PC-3 (cell line): ENCODE measurements at regions not wholly inside any gene's neighbourhood (a gene's known extent, or its start where the extent isn't known, plus 50 kb on each side); places are given as distances from the start of the nearest gene placed in this dataset.

Experiments
- ATAC-seq: fragments of 200-7000 bp; cut with Tn5 transposase; 2 replicates; pipeline ENCODE4 v1.9.1; 2020; ENCODE audit warnings: mild to moderate bottlenecking, moderate library complexity
- BruUV-seq: library from RNA; stranded (reverse); fragments of 400-500 nt; replicated peaks from 2 replicates; lab custom pipeline; 2021; lab: Mats Ljungman, UMichigan
- CTCF ChIA-PET: fragments of 300-600 bp; sonication (Branson Sonifier 250); formaldehyde crosslinking; loops from one replicate; lab custom pipeline; 2022; ENCODE audit warnings: antibody characterized with exemption; lab: Charles Lee
- POLR2A ChIA-PET: fragments of 300-600 bp; sonication (Branson Sonifier 250); formaldehyde crosslinking; loops from one replicate; lab custom pipeline; 2022; ENCODE audit warnings: antibody characterized with exemption; ENCODE audit not compliant: unreplicated experiment; lab: Charles Lee
- DNase-seq: peaks from one replicate; pipeline ENCODE4 v3.0.0-alpha.2; 2015
- H2AFZ ChIP-seq: fragments of 300-600 bp; sonication (generic); 2 replicates; pipeline ENCODE4 v1.6.0; 2016; ENCODE audit warnings: antibody characterized with exemption, low read length
- H3F3A ChIP-seq: fragments of 300-600 bp; sonication (generic); one replicate; pipeline ENCODE4 v1.6.0; 2017; ENCODE audit warnings: antibody characterized with exemption, low read length, control low read depth, mild to moderate bottlenecking; ENCODE audit not compliant: unreplicated experiment
- H3K27ac ChIP-seq: fragments of 300-600 bp; sonication (generic); 2 replicates; pipeline ENCODE4 v1.5.1; 2016; ENCODE audit warnings: mild to moderate bottlenecking, low read length
- H3K27me3 ChIP-seq: fragments of 300-600 bp; sonication (generic); 2 replicates; pipeline ENCODE4 v1.6.1; 2016; ENCODE audit warnings: low read length, mixed read lengths
- H3K36me3 ChIP-seq: fragments of 300-600 bp; sonication (generic); 2 replicates; pipeline ENCODE4 v1.6.1; 2016; ENCODE audit warnings: low read depth, mixed run types, low read length, mixed read lengths
- H3K4me1 ChIP-seq: fragments of 300-600 bp; sonication (generic); 2 replicates; pipeline ENCODE4 v1.5.1; 2016; ENCODE audit warnings: low read length; ENCODE audit not compliant: insufficient read depth
- H3K4me2 ChIP-seq: fragments of 300-600 bp; sonication (generic); 2 replicates; pipeline ENCODE4 v1.6.0; 2016; ENCODE audit warnings: low read length
- H3K4me3 ChIP-seq: fragments of 300-600 bp; sonication (generic); 2 replicates; pipeline ENCODE4 v1.5.1; 2016; ENCODE audit warnings: mild to moderate bottlenecking, low read length, mixed read lengths
- H3K79me2 ChIP-seq: fragments of 300-600 bp; sonication (generic); 2 replicates; pipeline ENCODE4 v1.6.1; 2017; ENCODE audit warnings: low read length, mixed read lengths
- H3K9ac ChIP-seq: fragments of 300-600 bp; sonication (generic); 2 replicates; pipeline ENCODE4 v1.6.0; 2016; ENCODE audit warnings: mild to moderate bottlenecking, low read length
- H3K9me2 ChIP-seq: fragments of 300-600 bp; sonication (generic); replicated peaks from 2 replicates; pipeline ENCODE4 v1.6.1; 2016; ENCODE audit warnings: mixed run types, low read length, mixed read lengths
- H3K9me3 ChIP-seq: fragments of 300-600 bp; sonication (generic); 2 replicates; pipeline ENCODE4 v1.6.1; 2016; ENCODE audit warnings: low read length, mixed read lengths
- H4K20me1 ChIP-seq: fragments of 300-600 bp; sonication (generic); 2 replicates; pipeline ENCODE4 v1.6.1; 2016; ENCODE audit warnings: low read length, mixed read lengths
- EZH2 ChIP-seq: fragments of 300-600 bp; sonication (generic); IDR thresholded peaks from one replicate; pipeline ENCODE4 v1.6.1; 2017; ENCODE audit warnings: antibody characterized with exemption, mild to moderate bottlenecking, low read length; ENCODE audit not compliant: unreplicated experiment
- EZH2phosphoT487 ChIP-seq: fragments of 300-600 bp; sonication (generic); IDR thresholded peaks from 2 replicates; pipeline ENCODE4 v1.6.1; 2018; ENCODE audit warnings: mild to moderate bottlenecking, antibody characterized with exemption, low read length, borderline replicate concordance
- intact Hi-C: fragments of 100-400 bp; cut with micrococcal nuclease; formaldehyde crosslinking; loops from 2 replicates; pipeline ENCODE4 v1.9.0; 2023
- TF ChIP-seq, protein P1 (sequence below): fragments of 300-600 bp; sonication (generic); conservative IDR thresholded peaks from 2 replicates; pipeline ENCODE4 v1.5.1; 2017; ENCODE audit warnings: antibody characterized with exemption, low read depth, mild to moderate bottlenecking, low read length

DNA sequence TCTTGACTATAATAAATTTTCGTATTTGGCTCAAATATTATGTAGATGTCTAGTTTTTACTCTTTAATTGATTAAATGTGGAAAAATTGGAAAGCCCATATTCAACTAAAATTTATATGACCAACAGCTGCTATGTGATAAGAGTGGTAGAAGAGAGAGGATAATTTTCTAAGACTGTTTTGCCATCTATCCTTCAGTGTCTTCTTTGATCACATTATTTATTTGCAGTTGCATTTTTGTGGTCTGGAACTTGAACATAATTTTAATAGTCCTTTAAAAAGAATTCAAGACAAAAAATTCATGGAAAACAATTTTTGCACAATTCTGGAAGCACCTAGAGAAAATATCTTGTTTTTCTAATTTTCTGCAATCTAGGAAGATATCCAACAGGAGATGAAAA lies 213.3 kb upstream of the THBS1 start:
- intact Hi-C loops, result no loop called here
- Histone ChIP-seq H3K4me3 (no peak overlapping the region), H3K4me1 (peaks cover 9% of the 10 kb centered on the region), H3K9ac (no peak overlapping the region), H3K27me3 (no peaks in the 10 kb centered on the region), H3K27ac (no peak overlapping the region), H3F3A (no peaks in the 10 kb centered on the region), H2AFZ (no peak overlapping the region), H4K20me1 (no peaks in the 10 kb centered on the region), H3K36me3 (no peaks in the 10 kb centered on the region), H3K9me3 (no peaks in the 10 kb centered on the region), H3K4me2 (no peak overlapping the region), H3K9me2 (no peaks in the 10 kb centered on the region), H3K79me2 (no peaks in the 10 kb centered on the region)
- DNase-seq, result no peak
- no peak for TF ChIP-seq EZH2
- TF ChIP-seq, protein P1, sequence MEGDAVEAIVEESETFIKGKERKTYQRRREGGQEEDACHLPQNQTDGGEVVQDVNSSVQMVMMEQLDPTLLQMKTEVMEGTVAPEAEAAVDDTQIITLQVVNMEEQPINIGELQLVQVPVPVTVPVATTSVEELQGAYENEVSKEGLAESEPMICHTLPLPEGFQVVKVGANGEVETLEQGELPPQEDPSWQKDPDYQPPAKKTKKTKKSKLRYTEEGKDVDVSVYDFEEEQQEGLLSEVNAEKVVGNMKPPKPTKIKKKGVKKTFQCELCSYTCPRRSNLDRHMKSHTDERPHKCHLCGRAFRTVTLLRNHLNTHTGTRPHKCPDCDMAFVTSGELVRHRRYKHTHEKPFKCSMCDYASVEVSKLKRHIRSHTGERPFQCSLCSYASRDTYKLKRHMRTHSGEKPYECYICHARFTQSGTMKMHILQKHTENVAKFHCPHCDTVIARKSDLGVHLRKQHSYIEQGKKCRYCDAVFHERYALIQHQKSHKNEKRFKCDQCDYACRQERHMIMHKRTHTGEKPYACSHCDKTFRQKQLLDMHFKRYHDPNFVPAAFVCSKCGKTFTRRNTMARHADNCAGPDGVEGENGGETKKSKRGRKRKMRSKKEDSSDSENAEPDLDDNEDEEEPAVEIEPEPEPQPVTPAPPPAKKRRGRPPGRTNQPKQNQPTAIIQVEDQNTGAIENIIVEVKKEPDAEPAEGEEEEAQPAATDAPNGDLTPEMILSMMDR, result no peak
- no peak for TF ChIP-seq EZH2phosphoT487
- BruUV-seq, result no TSS peak
- POLR2A ChIA-PET, result no interaction called here
- CTCF ChIA-PET, result no interaction called here
- ATAC-seq, result no peak

DNA sequence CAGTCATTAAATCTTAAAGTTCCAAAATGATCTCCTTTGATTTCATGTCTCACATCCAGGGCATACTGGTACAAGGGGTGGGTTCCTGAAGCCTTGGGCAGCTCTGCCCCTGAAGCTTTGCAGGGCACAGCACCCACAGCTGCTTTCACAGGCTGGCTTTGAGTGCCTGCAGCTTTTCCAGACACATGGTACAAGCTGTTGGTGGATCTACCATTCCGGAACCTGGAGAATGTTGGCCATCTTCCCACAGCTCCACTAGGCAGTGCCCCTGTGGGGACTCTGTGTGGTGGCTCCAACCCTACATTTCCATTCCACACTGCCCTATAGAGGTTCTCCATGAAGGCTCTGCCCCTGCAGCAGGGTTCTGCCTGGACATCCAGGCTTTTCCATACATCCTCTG lies 211.1 kb upstream of the THBS1 start:
- no TSS peak for BruUV-seq
- Histone ChIP-seq H3K9me3 (no peaks in the 10 kb centered on the region), H3K4me3 (no peak overlapping the region), H3K79me2 (no peaks in the 10 kb centered on the region), H3K27me3 (no peaks in the 10 kb centered on the region), H3K9ac (no peak overlapping the region), H4K20me1 (no peaks in the 10 kb centered on the region), H3K36me3 (no peaks in the 10 kb centered on the region), H3K27ac (no peak overlapping the region), H3K4me2 (no peak overlapping the region), H3F3A (no peaks in the 10 kb centered on the region), H3K4me1 (no peaks in the 10 kb centered on the region), H2AFZ (no peak overlapping the region), H3K9me2 (no peaks in the 10 kb centered on the region)
- DNase-seq, result no peak
- ATAC-seq, result no peak
- intact Hi-C loops, result no loop called here
- ChIA-PET CTCF (no interaction called here), POLR2A (no interaction called here)
- no peak for TF ChIP-seq EZH2phosphoT487
- TF ChIP-seq EZH2, result no peak
- TF ChIP-seq, protein P1, result no peak

DNA sequence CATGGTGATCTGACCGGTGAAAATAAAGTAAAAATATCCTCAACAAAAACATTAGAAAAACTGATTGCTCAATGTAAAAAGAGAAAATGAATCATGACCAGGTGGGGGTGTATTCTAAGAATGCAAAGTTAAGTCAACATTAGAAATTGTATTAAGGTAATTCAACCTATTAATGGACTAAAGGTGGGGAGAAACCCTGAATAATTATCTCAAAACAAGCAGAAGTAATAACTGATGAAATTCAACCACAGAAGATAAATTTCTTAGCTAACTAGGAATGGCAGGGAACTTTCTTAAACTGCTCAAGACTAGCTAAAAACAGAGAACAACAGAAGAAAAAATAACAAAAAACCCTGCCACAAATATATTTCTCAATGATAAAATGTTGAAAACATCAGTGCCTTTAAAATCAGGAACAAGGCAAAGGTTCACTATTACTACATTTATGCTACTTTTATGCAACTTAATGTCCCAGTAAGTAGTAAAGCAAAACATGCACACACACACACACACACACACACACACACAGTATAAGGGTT lies 204.4 kb upstream of the THBS1 start:
- POLR2A ChIA-PET, result no interaction called here
- Histone ChIP-seq H3K36me3 (no peaks in the 10 kb centered on the region), H3K4me2 (no peak overlapping the region), H3K9me2 (no peaks in the 10 kb centered on the region), H3K4me1 (no peaks in the 10 kb centered on the region; the same call in 1 of the 2 replicates), H3K27me3 (no peaks in the 10 kb centered on the region), H4K20me1 (no peaks in the 10 kb centered on the region), H3F3A (no peaks in the 10 kb centered on the region), H3K9ac (no peak overlapping the region), H3K27ac (no peak overlapping the region), H3K79me2 (no peaks in the 10 kb centered on the region), H2AFZ (no peak overlapping the region), H3K4me3 (no peak overlapping the region), H3K9me3 (no peaks in the 10 kb centered on the region)
- ATAC-seq (no peak), DNase-seq (no peak)
- intact Hi-C loops, result no loop called here
- TF ChIP-seq EZH2, result no peak
- TF ChIP-seq EZH2phosphoT487, result no peak
- TF ChIP-seq, protein P1, result no peak
- no TSS peak for BruUV-seq
- CTCF ChIA-PET, result no interaction called here
